ENCODE measurements at regions not wholly inside any gene's neighbourhood (a gene's known extent, or its start where the extent isn't known, plus 50 kb on each side); places are given as distances from the start of the nearest gene placed in this dataset.
"Not testable (repeated sequence)": the region's sequence is repeated elsewhere in the genome, so short reads cannot be mapped to it uniquely, and the experiment has no call there.

DNA sequence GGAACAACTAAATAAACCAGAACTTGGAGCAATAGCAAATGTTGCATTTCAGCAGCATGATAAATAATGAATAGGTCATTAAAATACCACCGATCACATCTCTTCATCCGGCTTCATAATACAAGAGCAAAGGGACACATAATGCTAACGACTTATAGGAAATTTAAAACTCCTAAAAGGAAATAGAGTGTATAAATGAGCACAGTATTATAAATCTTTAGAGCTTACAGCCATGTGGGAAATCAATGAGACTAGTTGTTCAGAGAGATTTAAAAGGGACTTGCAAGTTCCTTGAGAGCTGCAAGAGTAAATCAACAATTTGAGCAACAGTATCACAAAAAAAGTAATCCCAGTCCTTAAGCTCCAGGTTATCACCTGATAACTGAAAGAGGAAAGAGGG is 677.0 kb downstream of the PLOD2 start:
- DNase-seq (ENCODE audit: insufficient read length, low spot score, missing footprints) = no peak
- H3K79me2 ChIP-seq (ENCODE audit: insufficient read depth, low read length) = no peaks in the 10 kb centered on the region
- H3K36me3 ChIP-seq (ENCODE audit: insufficient read depth, low read length) = no peaks in the 10 kb centered on the region
- H2AFZ ChIP-seq (ENCODE audit: low read length) = no peak overlapping the region
- H3K4me1 ChIP-seq (ENCODE audit: insufficient read depth, low read length) = no peaks in the 10 kb centered on the region
- no peaks in the 10 kb centered on the region for H3K9me3 ChIP-seq (ENCODE audit: low read depth, low read length)
- no peaks in the 10 kb centered on the region for H4K20me1 ChIP-seq (ENCODE audit: insufficient read depth, low read length)
- TF ChIP-seq, protein P1, sequence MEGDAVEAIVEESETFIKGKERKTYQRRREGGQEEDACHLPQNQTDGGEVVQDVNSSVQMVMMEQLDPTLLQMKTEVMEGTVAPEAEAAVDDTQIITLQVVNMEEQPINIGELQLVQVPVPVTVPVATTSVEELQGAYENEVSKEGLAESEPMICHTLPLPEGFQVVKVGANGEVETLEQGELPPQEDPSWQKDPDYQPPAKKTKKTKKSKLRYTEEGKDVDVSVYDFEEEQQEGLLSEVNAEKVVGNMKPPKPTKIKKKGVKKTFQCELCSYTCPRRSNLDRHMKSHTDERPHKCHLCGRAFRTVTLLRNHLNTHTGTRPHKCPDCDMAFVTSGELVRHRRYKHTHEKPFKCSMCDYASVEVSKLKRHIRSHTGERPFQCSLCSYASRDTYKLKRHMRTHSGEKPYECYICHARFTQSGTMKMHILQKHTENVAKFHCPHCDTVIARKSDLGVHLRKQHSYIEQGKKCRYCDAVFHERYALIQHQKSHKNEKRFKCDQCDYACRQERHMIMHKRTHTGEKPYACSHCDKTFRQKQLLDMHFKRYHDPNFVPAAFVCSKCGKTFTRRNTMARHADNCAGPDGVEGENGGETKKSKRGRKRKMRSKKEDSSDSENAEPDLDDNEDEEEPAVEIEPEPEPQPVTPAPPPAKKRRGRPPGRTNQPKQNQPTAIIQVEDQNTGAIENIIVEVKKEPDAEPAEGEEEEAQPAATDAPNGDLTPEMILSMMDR (IDR thresholded peaks at IDR 0.05; ENCODE audit: extremely low read depth, low read depth, low read length) = no peak
- H3K27me3 ChIP-seq (ENCODE audit: insufficient read depth, low read length) = no peaks in the 10 kb centered on the region
- H3K27ac ChIP-seq (ENCODE audit: low read depth, low read length) = no peak overlapping the region
- H3K4me3 ChIP-seq (ENCODE audit: insufficient read depth, low read length) = no peak overlapping the region
- no peak overlapping the region for H3K4me2 ChIP-seq (ENCODE audit: insufficient read depth, low read length)

DNA sequence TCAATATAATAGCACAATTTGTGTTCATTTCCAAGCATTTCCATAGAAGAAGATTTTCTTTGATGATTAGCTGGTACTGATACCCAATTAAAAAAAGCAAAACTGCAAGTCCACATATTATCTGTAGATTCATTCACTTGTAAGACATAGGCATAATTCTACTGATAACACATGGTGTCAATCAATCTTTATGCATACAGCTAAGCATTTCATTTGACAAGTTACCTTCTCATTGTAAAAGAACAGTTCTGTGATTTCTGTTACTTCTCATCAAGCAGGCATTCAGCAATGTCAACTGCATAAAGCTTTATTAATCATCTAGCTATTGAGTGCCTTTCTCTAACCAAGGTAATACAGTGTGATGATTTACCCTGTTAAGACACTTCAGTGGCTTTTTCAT is 672.0 kb downstream of the PLOD2 start:
- Histone ChIP-seq H3K4me1 (ENCODE audit: insufficient read depth, low read length) (no peaks in the 10 kb centered on the region), H3K36me3 (ENCODE audit: insufficient read depth, low read length) (no peaks in the 10 kb centered on the region)

DNA sequence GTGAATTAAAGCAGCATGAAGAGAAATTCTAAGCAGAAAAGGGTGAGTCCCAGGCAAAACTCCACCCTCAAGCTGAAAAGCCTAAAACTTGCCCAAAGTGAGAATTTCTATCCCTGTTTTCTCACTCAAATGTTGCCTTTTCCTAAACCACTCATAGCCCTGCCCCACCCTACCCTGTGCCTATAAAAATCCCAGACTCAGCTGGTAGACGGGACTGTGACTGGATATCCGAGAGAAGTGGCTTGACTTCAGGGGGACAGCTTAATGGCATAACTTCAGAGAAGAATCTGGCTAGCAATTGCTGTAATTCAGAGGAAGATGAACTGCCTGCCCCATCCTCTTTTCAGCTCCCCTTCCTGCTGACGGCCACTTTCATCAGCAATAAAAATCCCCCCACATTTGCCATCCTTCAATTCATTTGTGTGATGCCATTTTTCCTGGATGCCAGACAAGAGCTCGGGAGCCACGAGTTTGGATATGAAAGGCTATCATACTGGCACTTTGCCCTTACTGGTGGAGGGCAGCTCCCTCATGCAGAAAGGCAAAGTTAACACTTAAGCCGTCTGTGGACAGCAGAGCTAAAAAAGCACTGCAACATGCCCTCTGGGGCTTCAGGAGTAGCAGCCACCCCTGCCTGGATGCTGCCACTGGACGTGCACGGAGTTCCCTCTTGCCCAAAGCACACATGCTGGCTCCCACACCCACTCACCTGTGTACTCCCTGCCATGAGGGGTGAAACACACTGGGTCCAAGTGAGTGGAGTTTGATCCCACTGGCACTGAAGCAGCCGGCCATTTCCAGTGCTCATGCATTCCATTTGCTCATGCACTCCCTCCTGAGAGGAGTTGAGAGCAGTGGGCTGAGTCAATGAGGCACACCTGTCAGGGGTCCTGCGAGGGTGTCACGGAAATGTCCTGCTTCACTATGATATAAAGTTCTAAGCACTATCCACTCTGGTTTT is 670.6 kb downstream of the PLOD2 start:
- no peak for DNase-seq (ENCODE audit: insufficient read length, low spot score, missing footprints)
- H3K4me2 ChIP-seq (ENCODE audit: insufficient read depth, low read length) = no peak overlapping the region
- no peak overlapping the region for H2AFZ ChIP-seq (ENCODE audit: low read length)
- no peaks in the 10 kb centered on the region for H4K20me1 ChIP-seq (ENCODE audit: insufficient read depth, low read length)
- H3K4me3 ChIP-seq (ENCODE audit: insufficient read depth, low read length) = no peak overlapping the region
- TF ChIP-seq, protein P1 (IDR thresholded peaks at IDR 0.05; ENCODE audit: extremely low read depth, low read depth, low read length) = no peak
- no peaks in the 10 kb centered on the region for H3K9me3 ChIP-seq (ENCODE audit: low read depth, low read length)
- H3K4me1 ChIP-seq (ENCODE audit: insufficient read depth, low read length) = no peaks in the 10 kb centered on the region
- H3K27ac ChIP-seq (ENCODE audit: low read depth, low read length) = no peak overlapping the region
- H3K27me3 ChIP-seq (ENCODE audit: insufficient read depth, low read length) = no peaks in the 10 kb centered on the region
- no peaks in the 10 kb centered on the region for H3K36me3 ChIP-seq (ENCODE audit: insufficient read depth, low read length)
- no peaks in the 10 kb centered on the region for H3K79me2 ChIP-seq (ENCODE audit: insufficient read depth, low read length)

More for the DNA sequence above, 672.0 kb downstream of the PLOD2 start:
- Histone ChIP-seq H3K27me3 (ENCODE audit: insufficient read depth, low read length) (no peaks in the 10 kb centered on the region), H2AFZ (ENCODE audit: low read length) (no peak overlapping the region), H3K27ac (ENCODE audit: low read depth, low read length) (no peak overlapping the region), H3K4me2 (ENCODE audit: insufficient read depth, low read length) (no peak overlapping the region), H3K4me3 (ENCODE audit: insufficient read depth, low read length) (no peak overlapping the region), H3K79me2 (ENCODE audit: insufficient read depth, low read length) (no peaks in the 10 kb centered on the region), H4K20me1 (ENCODE audit: insufficient read depth, low read length) (no peaks in the 10 kb centered on the region), H3K9me3 (ENCODE audit: low read depth, low read length) (no peaks in the 10 kb centered on the region)
- no peak for DNase-seq (ENCODE audit: insufficient read length, low spot score, missing footprints)
- TF ChIP-seq, protein P1 (IDR thresholded peaks at IDR 0.05; ENCODE audit: extremely low read depth, low read depth, low read length) = no peak

GRCh38 chr3:145492456-145492855 is 668.5 kb downstream of the PLOD2 start:
- Histone ChIP-seq H3K4me1 (ENCODE audit: insufficient read depth, low read length) (no peaks in the 10 kb centered on the region), H2AFZ (ENCODE audit: low read length) (no peak overlapping the region), H3K4me3 (ENCODE audit: insufficient read depth, low read length) (no peak overlapping the region), H3K27ac (ENCODE audit: low read depth, low read length) (no peak overlapping the region), H3K27me3 (ENCODE audit: insufficient read depth, low read length) (no peaks in the 10 kb centered on the region), H3K79me2 (ENCODE audit: insufficient read depth, low read length) (no peaks in the 10 kb centered on the region), H4K20me1 (ENCODE audit: insufficient read depth, low read length) (no peaks in the 10 kb centered on the region), H3K9me3 (ENCODE audit: low read depth, low read length) (no peaks in the 10 kb centered on the region), H3K36me3 (ENCODE audit: insufficient read depth, low read length) (no peaks in the 10 kb centered on the region), H3K4me2 (ENCODE audit: insufficient read depth, low read length) (no peak overlapping the region)
- no peak for DNase-seq (ENCODE audit: insufficient read length, low spot score, missing footprints)
- TF ChIP-seq, protein P1 (IDR thresholded peaks at IDR 0.05; ENCODE audit: extremely low read depth, low read depth, low read length) = no peak

DNA sequence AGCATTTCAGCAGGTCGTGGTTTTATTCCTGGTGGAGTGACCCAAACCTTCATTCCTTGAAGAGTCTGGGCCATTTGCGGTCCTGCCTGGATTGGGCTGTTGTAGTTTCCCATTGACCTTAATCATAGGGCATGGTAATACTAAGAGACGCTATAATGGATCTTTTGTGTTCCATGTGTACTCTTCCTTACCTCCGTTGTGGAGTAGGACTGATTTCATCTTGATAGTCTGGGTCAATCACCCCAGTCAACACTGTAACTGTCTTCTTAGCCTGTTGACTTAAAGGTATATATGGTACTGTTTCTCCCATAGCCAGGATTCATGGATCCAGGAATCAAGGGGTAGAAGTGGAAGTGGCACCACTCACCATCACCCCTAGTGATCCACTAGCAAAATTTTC is 643.6 kb downstream of the PLOD2 start:
- not testable (repeated sequence) for DNase-seq (ENCODE audit: insufficient read length, low spot score, missing footprints); H3K4me1 ChIP-seq (ENCODE audit: insufficient read depth, low read length); H3K27ac ChIP-seq (ENCODE audit: low read depth, low read length); H3K4me3 ChIP-seq (ENCODE audit: insufficient read depth, low read length); H3K9me3 ChIP-seq (ENCODE audit: low read depth, low read length); H3K79me2 ChIP-seq (ENCODE audit: insufficient read depth, low read length); H3K4me2 ChIP-seq (ENCODE audit: insufficient read depth, low read length); H3K36me3 ChIP-seq (ENCODE audit: insufficient read depth, low read length); H3K27me3 ChIP-seq (ENCODE audit: insufficient read depth, low read length); H4K20me1 ChIP-seq (ENCODE audit: insufficient read depth, low read length); H2AFZ ChIP-seq (ENCODE audit: low read length)

Data from osteoblast (primary cell).